ENCODE measurements at regions not wholly inside any gene's neighbourhood (a gene's known extent, or its start where the extent isn't known, plus 50 kb on each side); places are given as distances from the start of the nearest gene placed in this dataset.
"Not testable (repeated sequence)": the region's sequence is repeated elsewhere in the genome, so short reads cannot be mapped to it uniquely, and the experiment has no call there.

GRCh38 chr3:118527514-118528044, 507.1 kb downstream of the IGSF11 start:
- no peak for DNase-seq (ENCODE audit: low read depth in 2 of 3, low spot score in 2 of 3)

GRCh38 chr3:118529554-118529953, 505.1 kb downstream of the IGSF11 start:
- DNase-seq (ENCODE audit: low read depth in 2 of 3, low spot score in 2 of 3), result no peak

- DNase-seq (ENCODE audit: low read depth in 2 of 3, low spot score in 2 of 3), result no peak
Observed at GRCh38 chr3:118530350-118530922, 504.2 kb downstream of the IGSF11 start.

- not testable (repeated sequence) for DNase-seq (ENCODE audit: low read depth in 2 of 3, low spot score in 2 of 3)
Observed at GRCh38 chr3:118530927-118531356, 503.7 kb downstream of the IGSF11 start.

GRCh38 chr3:118531816-118532215, 502.8 kb downstream of the IGSF11 start:
- DNase-seq (ENCODE audit: low read depth in 2 of 3, low spot score in 2 of 3), result no peak

GRCh38 chr3:118533676-118534075, 501.0 kb downstream of the IGSF11 start:
- no peak for DNase-seq (ENCODE audit: low read depth in 2 of 3, low spot score in 2 of 3)

- no peak for DNase-seq (ENCODE audit: low read depth in 2 of 3, low spot score in 2 of 3)
Observed at GRCh38 chr3:118534519-118534918, 500.1 kb downstream of the IGSF11 start.

GRCh38 chr3:118536764-118537163, 497.9 kb downstream of the IGSF11 start:
- DNase-seq (ENCODE audit: low read depth in 2 of 3, low spot score in 2 of 3), result no peak

- no peak for DNase-seq (ENCODE audit: low read depth in 2 of 3, low spot score in 2 of 3)
Observed at GRCh38 chr3:118537454-118537853, 497.2 kb downstream of the IGSF11 start.

- DNase-seq (ENCODE audit: low read depth in 2 of 3, low spot score in 2 of 3), result no peak
Observed at GRCh38 chr3:118538187-118538586, 496.5 kb downstream of the IGSF11 start.

GRCh38 chr3:118539820-118540447, 494.7 kb downstream of the IGSF11 start:
- not testable (repeated sequence) for DNase-seq (ENCODE audit: low read depth in 2 of 3, low spot score in 2 of 3)

GRCh38 chr3:118540448-118540821, 494.2 kb downstream of the IGSF11 start:
- not testable (repeated sequence) for DNase-seq (ENCODE audit: low read depth in 2 of 3, low spot score in 2 of 3)

GRCh38 chr3:118540826-118541225, 493.8 kb downstream of the IGSF11 start:
- DNase-seq (ENCODE audit: low read depth in 2 of 3, low spot score in 2 of 3), result no peak

- no peak for DNase-seq (ENCODE audit: low read depth in 2 of 3, low spot score in 2 of 3)
Observed at GRCh38 chr3:118541796-118542195, 492.9 kb downstream of the IGSF11 start.

- DNase-seq (ENCODE audit: low read depth in 2 of 3, low spot score in 2 of 3), result no peak
Observed at GRCh38 chr3:118543832-118544231, 490.8 kb downstream of the IGSF11 start.

- no peak for DNase-seq (ENCODE audit: low read depth in 2 of 3, low spot score in 2 of 3)
Observed at GRCh38 chr3:118544458-118544857, 490.2 kb downstream of the IGSF11 start.

- no peak for DNase-seq (ENCODE audit: low read depth in 2 of 3, low spot score in 2 of 3)
Observed at GRCh38 chr3:118548434-118548833, 486.2 kb downstream of the IGSF11 start.

- DNase-seq (ENCODE audit: low read depth in 2 of 3, low spot score in 2 of 3), result no peak
Observed at GRCh38 chr3:118550122-118550521, 484.5 kb downstream of the IGSF11 start.

GRCh38 chr3:118550556-118550955, 484.1 kb downstream of the IGSF11 start:
- no peak for DNase-seq (ENCODE audit: low read depth in 2 of 3, low spot score in 2 of 3)

GRCh38 chr3:118554148-118554838, 480.4 kb downstream of the IGSF11 start:
- no peak for DNase-seq (ENCODE audit: low read depth in 2 of 3, low spot score in 2 of 3)

- no peak for DNase-seq (ENCODE audit: low read depth in 2 of 3, low spot score in 2 of 3)
Observed at GRCh38 chr3:118556983-118557382, 477.7 kb downstream of the IGSF11 start.

GRCh38 chr3:118557513-118557912, 477.1 kb downstream of the IGSF11 start:
- no peak for DNase-seq (ENCODE audit: low read depth in 2 of 3, low spot score in 2 of 3)
